Erythroblast (primary cell): ENCODE measurements at regions not wholly inside any gene's neighbourhood (a gene's known extent, or its start where the extent isn't known, plus 50 kb on each side); places are given as distances from the start of the nearest gene placed in this dataset.
"Not testable (repeated sequence)": the region's sequence is repeated elsewhere in the genome, so short reads cannot be mapped to it uniquely, and the experiment has no call there.

Experiments
- DNase-seq, 2 experiments: peaks; one replicate each; lab custom pipeline; 2025; lab: John Stamatoyannopoulos, UW
- GATA1 ChIP-seq: IDR thresholded peaks from 2 replicates; pipeline ENCODE4 v1.6.1; 2011; ENCODE audit warnings: low read depth, mild to moderate bottlenecking, control low read depth, low read length, moderate library complexity
- POLR2A ChIP-seq: IDR thresholded peaks from 2 replicates; pipeline ENCODE4 v1.6.1; 2011; ENCODE audit warnings: mild to moderate bottlenecking, low read length

DNA sequence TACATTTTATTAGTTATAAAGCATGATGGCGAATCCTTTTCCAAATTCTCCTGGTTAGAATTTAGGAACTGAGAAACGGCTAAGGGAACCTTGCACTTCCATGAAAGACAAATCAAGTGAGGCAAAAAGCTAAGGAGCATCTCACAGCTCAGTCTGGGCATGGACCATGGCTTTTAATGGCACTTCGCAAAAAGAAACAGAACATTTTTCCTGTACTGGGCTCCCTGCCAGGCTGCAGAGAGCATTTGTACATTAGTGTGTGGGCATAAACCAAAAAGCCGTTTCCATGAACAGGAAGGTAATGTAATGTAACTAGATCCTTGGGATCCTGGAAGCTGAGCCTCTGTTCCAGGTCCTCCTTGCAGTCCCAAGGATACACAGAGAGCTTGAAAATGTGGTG lies 354.2 kb downstream of the MRPS30 start:
- no peak for TF ChIP-seq GATA1
- no peak for TF ChIP-seq POLR2A
- no peak for DNase-seq

DNA sequence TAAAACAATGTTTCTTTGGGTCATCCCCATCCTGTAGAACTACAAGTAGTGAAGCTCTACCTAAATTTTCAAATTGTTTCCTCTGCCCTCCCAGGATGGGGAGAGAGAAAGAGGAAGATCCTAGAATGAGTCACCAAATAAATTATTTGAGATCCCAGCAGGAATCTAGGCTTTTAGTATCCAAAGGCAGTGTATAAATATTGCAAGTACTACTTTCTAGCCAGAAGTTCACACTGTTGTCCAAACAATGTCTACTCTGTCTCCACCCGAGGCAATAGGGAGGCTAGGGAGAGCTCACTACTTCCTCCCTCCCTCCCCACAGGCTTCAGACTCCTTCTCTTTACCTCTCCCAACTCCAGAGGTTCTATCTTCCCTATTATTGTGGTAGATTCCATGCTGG lies 362.8 kb downstream of the MRPS30 start:
- DNase-seq: no peak

DNA sequence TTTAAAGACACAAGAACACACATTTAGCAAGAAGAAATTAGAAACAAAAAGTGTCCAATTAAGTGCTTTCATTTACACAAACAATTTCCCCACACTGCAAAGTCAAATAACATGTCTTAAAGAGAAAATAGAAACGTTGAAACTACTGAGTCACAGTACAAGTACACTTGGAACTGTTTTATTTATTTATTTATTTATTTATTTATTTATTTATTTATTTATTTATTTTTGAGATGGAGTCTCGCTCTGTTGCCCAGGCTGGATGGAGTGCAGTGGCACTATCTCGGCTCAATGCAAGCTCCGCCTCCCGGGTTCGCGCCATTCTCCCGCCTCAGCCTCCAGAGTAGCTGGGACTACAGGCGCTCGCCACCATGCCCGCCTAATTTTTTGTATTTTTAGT lies 363.9 kb downstream of the MRPS30 start:
- DNase-seq: not testable (repeated sequence)

More for the DNA sequence above, 362.8 kb downstream of the MRPS30 start:
- TF ChIP-seq GATA1 (no peak), POLR2A (no peak)

- no peak for DNase-seq
- TF ChIP-seq POLR2A: no peak
- no peak for TF ChIP-seq GATA1
These were observed 370.9 kb downstream of the MRPS30 start for GRCh38 chr5:45179686-45180085.

DNA sequence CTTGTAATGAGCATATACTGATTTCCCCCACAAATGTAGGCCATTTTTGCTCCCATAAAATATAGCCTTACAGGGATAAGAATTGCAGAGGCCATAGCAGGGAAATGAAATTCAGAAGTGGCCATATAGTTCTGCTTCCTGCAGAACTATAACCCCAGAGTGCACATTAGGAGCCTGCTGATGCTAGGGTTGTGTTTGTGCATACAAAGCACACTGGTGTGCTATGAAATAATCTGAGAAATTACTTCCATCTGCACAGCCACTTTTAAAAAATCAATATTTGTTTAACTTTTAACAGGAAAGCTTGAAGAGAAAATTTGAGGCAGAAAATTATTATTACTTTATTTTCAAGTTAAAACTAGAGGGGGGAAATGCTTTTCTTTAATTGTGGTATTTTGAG lies 380.3 kb downstream of the MRPS30 start:
- no peak for DNase-seq
- TF ChIP-seq POLR2A: no peak
- TF ChIP-seq GATA1: no peak

GRCh38 chr5:45189481-45189880 lies 380.7 kb downstream of the MRPS30 start:
- TF ChIP-seq POLR2A (no peak), GATA1 (no peak)
- no peak for DNase-seq

- TF ChIP-seq GATA1: no peak
- no peak for TF ChIP-seq POLR2A
- DNase-seq: no peak
These were observed 386.3 kb downstream of the MRPS30 start for GRCh38 chr5:45195026-45195425.
